Panc1 (cell line): ENCODE measurements at regions not wholly inside any gene's neighbourhood (a gene's known extent, or its start where the extent isn't known, plus 50 kb on each side); places are given as distances from the start of the nearest gene placed in this dataset.

Experiments
- ATAC-seq: fragments of 200-7000 bp; cut with Tn5 transposase; 2 replicates; pipeline ENCODE4 v1.9.1; 2020; ENCODE audit warnings: mild to moderate bottlenecking, moderate library complexity
- BruUV-seq: library from RNA; stranded (reverse); fragments of 400-500 nt; replicated peaks from 2 replicates; lab custom pipeline; 2021; lab: Mats Ljungman, UMichigan
- CTCF ChIA-PET: fragments of 300-600 bp; sonication (Branson Sonifier 250); formaldehyde crosslinking; loops from one replicate; lab custom pipeline; 2022; ENCODE audit warnings: antibody characterized with exemption; lab: Charles Lee
- POLR2A ChIA-PET: fragments of 300-600 bp; sonication (Branson Sonifier 250); formaldehyde crosslinking; loops from one replicate; lab custom pipeline; 2022; ENCODE audit warnings: antibody characterized with exemption; lab: Charles Lee
- DNase-seq: peaks from one replicate; pipeline ENCODE4 v3.0.0-alpha.2; 2010; ENCODE audit warnings: low read depth, low spot score
- H3K27ac ChIP-seq: 2 replicates; pipeline ENCODE4 v1.5.1; 2011; ENCODE audit warnings: mild to moderate bottlenecking, low read length, inconsistent platforms
- H3K27me3 ChIP-seq: fragments of 200-500 bp; sonication (Bioruptor generic); 2 replicates; pipeline ENCODE4 v1.6.0; 2014; ENCODE audit warnings: low read length, inconsistent platforms; ENCODE audit not compliant: control insufficient read depth, insufficient read depth
- H3K36me3 ChIP-seq: fragments of 200-500 bp; sonication (Bioruptor generic); 2 replicates; pipeline ENCODE4 v1.5.1; 2014; ENCODE audit warnings: inconsistent platforms, mild to moderate bottlenecking, low read length, moderate library complexity; ENCODE audit not compliant: control insufficient read depth, insufficient read depth
- H3K4me1 ChIP-seq: 2 replicates; pipeline ENCODE4 v1.5.1; 2011; ENCODE audit warnings: inconsistent platforms, mild to moderate bottlenecking, low read length, moderate library complexity; ENCODE audit not compliant: control insufficient read depth, insufficient read depth
- H3K4me3 ChIP-seq, 2 experiments: 2 replicates each; pipeline ENCODE4 v1.5.1; 2011 to 2012; ENCODE audit warnings: low read depth in 2 of 2, low read length in 2 of 2, mild to moderate bottlenecking in 2 of 2, inconsistent platforms in 1 of 2, moderate library complexity in 1 of 2
- H3K9me3 ChIP-seq: fragments of 200-500 bp; sonication (Bioruptor generic); 2 replicates; pipeline ENCODE4 v1.5.1; 2014; ENCODE audit warnings: low read depth, mild to moderate bottlenecking, inconsistent platforms, low read length, moderate library complexity; ENCODE audit not compliant: control insufficient read depth, insufficient read depth
- POLR2AphosphoS5 ChIP-seq: IDR thresholded peaks from 2 replicates; pipeline ENCODE4 v1.6.1; 2012; ENCODE audit warnings: mild to moderate bottlenecking, low read depth, low read length, moderate library complexity
- REST ChIP-seq, 2 experiments: IDR thresholded peaks; 2 replicates each; pipeline ENCODE4 v1.6.1; 2011 to 2012; ENCODE audit warnings: low read depth in 2 of 2, control low read depth in 1 of 2, low read length in 1 of 2, mild to moderate bottlenecking in 1 of 2, moderate library complexity in 1 of 2; ENCODE audit not compliant: insufficient read depth in 1 of 2
- SIN3A ChIP-seq: IDR thresholded peaks from 2 replicates; pipeline ENCODE4 v1.6.1; 2012; ENCODE audit warnings: low read depth, mild to moderate bottlenecking, low read length, moderate library complexity, borderline replicate concordance; ENCODE audit not compliant: insufficient read depth
- TCF7L2 ChIP-seq: IDR thresholded peaks from 2 replicates; pipeline ENCODE4 v1.6.1; 2011; ENCODE audit warnings: mild to moderate bottlenecking, low read depth, low read length, inconsistent platforms
- in situ Hi-C: cut with HindIII; loops from 2 replicates; pipeline ENCODE4 v1.10.0; 2016; ENCODE audit warnings: low sequenced_read_pairs, low pct_unique_long_range_greater_than_20kb
- intact Hi-C: fragments of 100-400 bp; cut with micrococcal nuclease; formaldehyde crosslinking; loops from one replicate; pipeline ENCODE4 v1.10.0; 2022; ENCODE audit not compliant: unreplicated experiment
- TF ChIP-seq, protein P1 (sequence below): fragments of 450-650 bp; IDR thresholded peaks from 2 replicates; pipeline ENCODE4 v1.5.1; 2017; ENCODE audit warnings: mild to moderate bottlenecking

GRCh38 chr2:224162122-224162521, 123.0 kb upstream of the SERPINE2 start:
- Histone ChIP-seq H3K27ac (no peak overlapping the region), H3K4me3 (no peak overlapping the region), H3K36me3 (no peaks in the 10 kb centered on the region; the same call in 1 of the 2 replicates), H3K9me3 (no peaks in the 10 kb centered on the region), H3K4me1 (no peaks in the 10 kb centered on the region), H3K27me3 (no peaks in the 10 kb centered on the region)
- TF ChIP-seq, protein P1, sequence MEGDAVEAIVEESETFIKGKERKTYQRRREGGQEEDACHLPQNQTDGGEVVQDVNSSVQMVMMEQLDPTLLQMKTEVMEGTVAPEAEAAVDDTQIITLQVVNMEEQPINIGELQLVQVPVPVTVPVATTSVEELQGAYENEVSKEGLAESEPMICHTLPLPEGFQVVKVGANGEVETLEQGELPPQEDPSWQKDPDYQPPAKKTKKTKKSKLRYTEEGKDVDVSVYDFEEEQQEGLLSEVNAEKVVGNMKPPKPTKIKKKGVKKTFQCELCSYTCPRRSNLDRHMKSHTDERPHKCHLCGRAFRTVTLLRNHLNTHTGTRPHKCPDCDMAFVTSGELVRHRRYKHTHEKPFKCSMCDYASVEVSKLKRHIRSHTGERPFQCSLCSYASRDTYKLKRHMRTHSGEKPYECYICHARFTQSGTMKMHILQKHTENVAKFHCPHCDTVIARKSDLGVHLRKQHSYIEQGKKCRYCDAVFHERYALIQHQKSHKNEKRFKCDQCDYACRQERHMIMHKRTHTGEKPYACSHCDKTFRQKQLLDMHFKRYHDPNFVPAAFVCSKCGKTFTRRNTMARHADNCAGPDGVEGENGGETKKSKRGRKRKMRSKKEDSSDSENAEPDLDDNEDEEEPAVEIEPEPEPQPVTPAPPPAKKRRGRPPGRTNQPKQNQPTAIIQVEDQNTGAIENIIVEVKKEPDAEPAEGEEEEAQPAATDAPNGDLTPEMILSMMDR = no peak
- ChIA-PET CTCF (no interaction called here), POLR2A (no interaction called here)
- intact Hi-C loops (no loop called here), in situ Hi-C loops (no loop called here)
- DNase-seq (no peak), ATAC-seq (no peak)
- no TSS peak for BruUV-seq

DNA sequence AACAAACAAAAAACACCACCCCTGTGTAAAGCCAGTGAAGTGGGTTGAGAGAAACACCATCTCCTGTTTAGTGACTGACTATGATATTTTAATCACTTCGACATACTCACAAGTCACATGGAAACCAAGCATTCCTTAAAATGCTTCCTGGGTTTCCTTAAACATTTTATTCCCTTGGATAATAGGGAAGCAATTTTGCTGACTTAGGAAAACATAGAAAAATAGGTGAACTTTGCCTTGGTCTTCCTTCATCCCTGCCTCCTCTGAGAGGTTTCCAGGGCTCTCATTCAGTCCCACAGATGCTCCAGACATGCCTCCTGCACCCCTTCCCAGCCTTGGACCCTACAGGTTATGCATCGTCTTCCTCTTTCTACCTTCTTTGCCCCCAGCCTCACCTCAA, 122.6 kb upstream of the SERPINE2 start:
- no TSS peak for BruUV-seq

More for the DNA sequence above, 122.6 kb upstream of the SERPINE2 start:
- intact Hi-C loops = no loop called here
- H3K9me3 ChIP-seq = no peaks in the 10 kb centered on the region
- no peak overlapping the region for H3K4me3 ChIP-seq
- no peaks in the 10 kb centered on the region; the same call in 1 of the 2 replicates for H3K36me3 ChIP-seq
- no peak for TF ChIP-seq POLR2AphosphoS5
- TF ChIP-seq SIN3A = no peak
- TF ChIP-seq TCF7L2 = no peak
- TF ChIP-seq, protein P1 = no peak
- no peak for TF ChIP-seq REST (IDR thresholded peaks at IDR 0.05; ENCODE audit: insufficient read depth in 1 of 2, low read depth in 2 of 2, low read length in 1 of 2)
- ChIA-PET POLR2A (no interaction called here), CTCF (no interaction called here)
- in situ Hi-C loops = no loop called here
- no peaks in the 10 kb centered on the region for H3K27me3 ChIP-seq
- no peak overlapping the region for H3K27ac ChIP-seq
- ATAC-seq = no peak
- no peaks in the 10 kb centered on the region for H3K4me1 ChIP-seq
- no peak for DNase-seq
